OCI-LY3 (cell line): ENCODE measurements at regions not wholly inside any gene's neighbourhood (a gene's known extent, or its start where the extent isn't known, plus 50 kb on each side); places are given as distances from the start of the nearest gene placed in this dataset.

Experiments used
- H2AFZ ChIP-seq: fragments of 200-600, 300-600 bp; shearing (Covaris generic); 2 replicates; pipeline ENCODE4 v1.6.0; 2014; ENCODE audit warnings: antibody characterized with exemption, low read depth, low read length
- H3K27ac ChIP-seq: fragments of 200-600, 300-600 bp; sonication (generic); 2 replicates; pipeline ENCODE4 v1.5.1; 2014; ENCODE audit warnings: mild to moderate bottlenecking, low read length, moderate library complexity, mixed read lengths
- H3K27me3 ChIP-seq: fragments of 200-600, 300-600 bp; sonication (generic); 2 replicates; pipeline ENCODE4 v1.6.1; 2014; ENCODE audit warnings: low read depth, low read length, mixed read lengths
- H3K36me3 ChIP-seq: fragments of 200-600, 300-600 bp; sonication (generic); replicated peaks from 2 replicates; pipeline ENCODE3; 2014; ENCODE audit warnings: low read depth, low read length, mixed read lengths
- H3K4me1 ChIP-seq: fragments of 300-600, 200-600 bp; sonication (generic); 2 replicates; pipeline ENCODE4 v1.6.1; 2014; ENCODE audit warnings: low read length, mixed read lengths
- H3K4me2 ChIP-seq: fragments of 200-600, 300-600 bp; sonication (generic); 2 replicates; pipeline ENCODE4 v1.6.1; 2014; ENCODE audit warnings: low read length, mixed read lengths
- H3K4me3 ChIP-seq: fragments of 300-600, 200-600 bp; sonication (generic); 2 replicates; pipeline ENCODE4 v1.5.1; 2014; ENCODE audit warnings: antibody characterized with exemption, mild to moderate bottlenecking, low read length, moderate library complexity
- H3K79me2 ChIP-seq: fragments of 300-600, 200-600 bp; shearing (Covaris generic); 2 replicates; pipeline ENCODE4 v1.6.1; 2014; ENCODE audit warnings: mild to moderate bottlenecking, low read length, mixed read lengths
- H3K9ac ChIP-seq: fragments of 300-600, 200-600 bp; shearing (Covaris generic); 2 replicates; pipeline ENCODE4 v1.6.0; 2014; ENCODE audit warnings: mild to moderate bottlenecking, low read length, moderate library complexity
- H3K9me3 ChIP-seq: fragments of 200-600, 300-600 bp; shearing (Covaris generic); 2 replicates; pipeline ENCODE4 v1.6.1; 2014; ENCODE audit warnings: low read length, mixed read lengths; ENCODE audit not compliant: insufficient read depth
- H4K20me1 ChIP-seq: fragments of 200-600, 300-600 bp; sonication (generic); 2 replicates; pipeline ENCODE4 v1.6.1; 2016; ENCODE audit warnings: low read length, mixed read lengths; ENCODE audit not compliant: insufficient read depth
- EZH2phosphoT487 ChIP-seq: fragments of 200-600 bp; shearing (Covaris generic); IDR thresholded peaks from 2 replicates; pipeline ENCODE4 v1.6.1; 2018; ENCODE audit warnings: antibody characterized with exemption, mixed run types, low read depth
- TF ChIP-seq, protein P1 (sequence below): fragments of 200-600, 300-600 bp; sonication (generic); IDR thresholded peaks from 2 replicates; pipeline ENCODE4 v1.5.1; 2014; ENCODE audit warnings: antibody characterized with exemption, low read length, low read depth

DNA sequence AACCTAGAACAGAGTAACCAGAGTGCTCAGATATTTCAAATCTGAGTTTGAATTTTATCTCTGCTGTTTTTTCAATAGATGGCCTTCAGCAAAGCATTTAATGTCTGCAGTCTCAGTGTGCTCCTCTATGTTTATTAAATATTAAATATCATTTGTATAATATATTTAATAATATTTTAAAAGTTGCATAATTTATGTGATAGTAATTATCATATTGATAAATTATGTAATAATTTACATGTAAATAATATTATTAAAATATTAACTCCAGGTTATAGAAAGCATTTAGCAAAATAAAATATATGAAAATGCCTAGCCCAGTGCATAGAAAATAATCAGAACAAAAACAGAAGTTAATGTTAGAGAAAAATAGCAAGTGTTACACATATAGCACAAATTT, 930.0 kb upstream of the SLC35B3 start:
- Histone ChIP-seq H3K27ac (no peak overlapping the region), H3K4me2 (no peak overlapping the region), H3K9ac (no peak overlapping the region), H3K4me1 (no peaks in the 10 kb centered on the region), H3K4me3 (no peak overlapping the region), H3K27me3 (no peaks in the 10 kb centered on the region), H3K9me3 (no peaks in the 10 kb centered on the region), H3K36me3 (no peaks in the 10 kb centered on the region), H4K20me1 (no peaks in the 10 kb centered on the region), H2AFZ (no peak overlapping the region), H3K79me2 (no peaks in the 10 kb centered on the region)
- TF ChIP-seq EZH2phosphoT487 = no peak
- TF ChIP-seq, protein P1, sequence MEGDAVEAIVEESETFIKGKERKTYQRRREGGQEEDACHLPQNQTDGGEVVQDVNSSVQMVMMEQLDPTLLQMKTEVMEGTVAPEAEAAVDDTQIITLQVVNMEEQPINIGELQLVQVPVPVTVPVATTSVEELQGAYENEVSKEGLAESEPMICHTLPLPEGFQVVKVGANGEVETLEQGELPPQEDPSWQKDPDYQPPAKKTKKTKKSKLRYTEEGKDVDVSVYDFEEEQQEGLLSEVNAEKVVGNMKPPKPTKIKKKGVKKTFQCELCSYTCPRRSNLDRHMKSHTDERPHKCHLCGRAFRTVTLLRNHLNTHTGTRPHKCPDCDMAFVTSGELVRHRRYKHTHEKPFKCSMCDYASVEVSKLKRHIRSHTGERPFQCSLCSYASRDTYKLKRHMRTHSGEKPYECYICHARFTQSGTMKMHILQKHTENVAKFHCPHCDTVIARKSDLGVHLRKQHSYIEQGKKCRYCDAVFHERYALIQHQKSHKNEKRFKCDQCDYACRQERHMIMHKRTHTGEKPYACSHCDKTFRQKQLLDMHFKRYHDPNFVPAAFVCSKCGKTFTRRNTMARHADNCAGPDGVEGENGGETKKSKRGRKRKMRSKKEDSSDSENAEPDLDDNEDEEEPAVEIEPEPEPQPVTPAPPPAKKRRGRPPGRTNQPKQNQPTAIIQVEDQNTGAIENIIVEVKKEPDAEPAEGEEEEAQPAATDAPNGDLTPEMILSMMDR = no peak

DNA sequence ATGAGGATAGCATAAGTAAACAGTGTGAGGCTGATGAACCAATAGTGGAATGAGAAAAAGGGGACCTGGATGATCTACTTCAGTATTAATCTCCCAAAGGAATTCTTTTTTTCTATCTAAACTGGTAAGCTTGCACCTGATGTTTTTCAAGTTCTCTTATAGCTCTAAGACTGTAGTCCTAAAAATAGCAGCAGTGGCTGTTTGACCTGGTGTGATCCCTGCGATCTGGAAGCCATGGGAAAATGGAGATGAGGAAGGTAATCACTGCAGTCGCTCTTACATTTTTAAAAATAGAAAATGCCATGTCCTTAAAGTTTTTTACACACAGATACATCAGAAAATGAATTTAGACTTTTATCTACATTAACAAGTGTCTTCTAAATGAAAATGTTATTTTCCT, 926.4 kb upstream of the SLC35B3 start:
- no peaks in the 10 kb centered on the region for H4K20me1 ChIP-seq
- H2AFZ ChIP-seq = no peak overlapping the region
- no peaks in the 10 kb centered on the region for H3K4me1 ChIP-seq
- no peaks in the 10 kb centered on the region for H3K27me3 ChIP-seq
- H3K4me2 ChIP-seq = no peak overlapping the region
- H3K4me3 ChIP-seq = no peak overlapping the region
- H3K9ac ChIP-seq = no peak overlapping the region
- TF ChIP-seq, protein P1 = no peak
- TF ChIP-seq EZH2phosphoT487 = no peak
- H3K27ac ChIP-seq = no peak overlapping the region
- H3K36me3 ChIP-seq = no peaks in the 10 kb centered on the region
- no peaks in the 10 kb centered on the region for H3K9me3 ChIP-seq
- no peaks in the 10 kb centered on the region for H3K79me2 ChIP-seq

DNA sequence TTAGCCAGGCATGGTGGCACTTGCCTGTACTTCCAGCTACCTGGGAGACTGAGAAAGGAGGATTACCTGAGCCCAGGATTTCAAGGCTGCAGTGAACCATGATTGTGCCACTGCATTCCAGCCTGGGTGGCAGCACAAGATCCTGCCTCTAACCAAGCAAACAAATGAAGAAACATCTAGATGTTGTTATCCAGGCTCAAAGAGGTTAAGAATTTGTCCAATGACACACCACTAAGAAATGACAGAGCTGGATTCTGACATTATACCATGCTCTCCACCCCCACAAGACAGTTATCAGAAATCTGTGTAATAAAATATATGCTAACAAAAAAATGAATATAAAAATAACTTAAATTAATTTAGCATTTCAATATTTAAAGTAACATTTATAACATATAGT, 925.5 kb upstream of the SLC35B3 start:
- no peak overlapping the region for H3K4me2 ChIP-seq
- no peak overlapping the region for H3K9ac ChIP-seq
- no peaks in the 10 kb centered on the region for H3K4me1 ChIP-seq
- H3K27ac ChIP-seq = no peak overlapping the region
- H4K20me1 ChIP-seq = no peaks in the 10 kb centered on the region
- H3K9me3 ChIP-seq = no peaks in the 10 kb centered on the region
- TF ChIP-seq EZH2phosphoT487 = no peak
- TF ChIP-seq, protein P1 = no peak
- H3K79me2 ChIP-seq = no peaks in the 10 kb centered on the region
- no peak overlapping the region for H3K4me3 ChIP-seq
- H2AFZ ChIP-seq = no peak overlapping the region
- no peaks in the 10 kb centered on the region for H3K36me3 ChIP-seq
- H3K27me3 ChIP-seq = no peaks in the 10 kb centered on the region

DNA sequence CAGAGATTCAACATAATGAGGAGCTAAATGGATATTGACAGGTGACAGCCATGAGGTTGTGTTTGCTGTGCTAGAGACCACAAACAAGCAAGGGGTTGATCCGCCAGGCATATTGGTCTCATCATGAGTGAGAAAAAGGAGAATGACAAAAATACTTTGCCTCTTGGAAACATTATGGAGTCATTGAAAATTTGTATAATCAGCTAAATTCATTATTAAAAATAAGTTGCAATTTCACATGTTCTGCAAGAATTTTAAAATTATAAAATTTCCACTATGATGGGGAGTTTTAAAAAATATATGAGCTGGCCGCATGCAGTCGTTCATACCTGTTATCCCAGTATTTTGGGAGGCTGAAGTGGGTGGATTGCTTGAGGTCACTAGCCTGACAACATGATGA, 912.3 kb upstream of the SLC35B3 start:
- no peak overlapping the region for H2AFZ ChIP-seq

More for the DNA sequence above, 912.3 kb upstream of the SLC35B3 start:
- no peaks in the 10 kb centered on the region for H3K9me3 ChIP-seq
- no peaks in the 10 kb centered on the region for H3K27me3 ChIP-seq
- H3K4me3 ChIP-seq = no peak overlapping the region
- H3K9ac ChIP-seq = no peak overlapping the region
- no peaks in the 10 kb centered on the region for H3K4me1 ChIP-seq
- TF ChIP-seq, protein P1 = no peak
- TF ChIP-seq EZH2phosphoT487 = no peak
- no peaks in the 10 kb centered on the region for H3K36me3 ChIP-seq
- no peaks in the 10 kb centered on the region for H4K20me1 ChIP-seq
- H3K4me2 ChIP-seq = no peak overlapping the region
- H3K79me2 ChIP-seq = no peaks in the 10 kb centered on the region
- H3K27ac ChIP-seq = no peak overlapping the region
